Ascending aorta (tissue), 2 donors: ENCODE measurements at regions not wholly inside any gene's neighbourhood (a gene's known extent, or its start where the extent isn't known, plus 50 kb on each side); places are given as distances from the start of the nearest gene placed in this dataset.
A peak's percentile ranks its signal among the peaks of the same experiment; 100 is the strongest.

Experiments used
- DNase-seq, 2 donors: peaks; one replicate each; pipeline ENCODE4 v3.0.0-alpha.2; 2019; ENCODE audit warnings: low spot score in 2 of 2
- H3K27ac ChIP-seq, 2 donors: fragments of 200-600 bp; sonication (generic); one replicate each; pipeline ENCODE4 v1.5.1; 2016 to 2017; ENCODE audit warnings: mild to moderate bottlenecking in 1 of 2
- H3K27me3 ChIP-seq: fragments of 200-600 bp; sonication (generic); one replicate; pipeline ENCODE4 v1.5.1; 2017
- H3K36me3 ChIP-seq, 2 donors: fragments of 200-600 bp; sonication (generic); one replicate each; pipeline ENCODE4 v1.5.1; 2016
- H3K4me1 ChIP-seq, 2 donors: fragments of 200-600 bp; sonication (generic); one replicate each; pipeline ENCODE4 v1.5.1; 2016 to 2017; ENCODE audit warnings: mild to moderate bottlenecking in 1 of 2
- H3K4me3 ChIP-seq, 2 donors: fragments of 200-600 bp; sonication (generic); one replicate each; pipeline ENCODE4 v1.5.1; 2016 to 2017; ENCODE audit warnings: mild to moderate bottlenecking in 1 of 2
- H3K9me3 ChIP-seq, 2 donors: fragments of 200-600 bp; sonication (generic); one replicate each; pipeline ENCODE4 v1.5.1; 2016
- intact Hi-C: fragments of 100-400 bp; cut with DNase I; formaldehyde crosslinking; loops from one replicate; pipeline ENCODE4 v1.15.1; 2023
- TF ChIP-seq, protein P1 (sequence below), 3 experiments: fragments of 200-600 bp in 2 of 3; fragments of 450-650 bp in 1 of 3; sonication (generic) in 2 of 3; IDR thresholded peaks; one replicate each; pipeline ENCODE4 v1.5.1; 2016 to 2019; ENCODE audit warnings: antibody characterized with exemption in 3 of 3, mild to moderate bottlenecking in 1 of 3, moderate library complexity in 1 of 3

DNA sequence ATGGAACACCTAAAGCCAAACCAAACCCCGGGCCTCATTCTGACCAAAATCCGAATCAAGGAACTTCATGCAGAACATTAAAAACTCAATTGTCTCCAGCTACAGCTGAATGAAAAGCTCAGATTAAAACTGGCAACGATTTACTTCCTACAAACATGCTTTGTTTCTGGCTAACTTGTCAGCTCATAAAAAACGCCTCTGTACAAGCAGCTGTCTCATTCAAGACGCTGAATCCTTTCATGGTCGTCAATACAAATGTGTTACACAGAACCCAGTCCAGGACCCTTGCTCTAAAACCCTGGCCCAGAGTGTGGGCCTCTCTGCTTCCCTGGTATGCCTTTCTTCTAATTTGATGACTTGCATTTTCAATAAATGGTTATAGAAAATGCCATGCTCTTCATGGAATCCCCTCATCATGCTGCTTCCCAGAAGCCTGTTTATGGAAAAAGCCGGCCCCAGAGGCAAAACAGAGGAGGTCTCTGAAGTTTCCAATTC, 183.1 kb downstream of the PHLDA1 start:
- intact Hi-C loops = no loop called here
- peak overlapping the region in 1 of 2 donors; percentile 4 for H3K27ac ChIP-seq
- no peaks in the 10 kb centered on the region for H3K27me3 ChIP-seq
- DNase-seq = no peak
- H3K4me3 ChIP-seq = no peak overlapping the region
- TF ChIP-seq, protein P1, sequence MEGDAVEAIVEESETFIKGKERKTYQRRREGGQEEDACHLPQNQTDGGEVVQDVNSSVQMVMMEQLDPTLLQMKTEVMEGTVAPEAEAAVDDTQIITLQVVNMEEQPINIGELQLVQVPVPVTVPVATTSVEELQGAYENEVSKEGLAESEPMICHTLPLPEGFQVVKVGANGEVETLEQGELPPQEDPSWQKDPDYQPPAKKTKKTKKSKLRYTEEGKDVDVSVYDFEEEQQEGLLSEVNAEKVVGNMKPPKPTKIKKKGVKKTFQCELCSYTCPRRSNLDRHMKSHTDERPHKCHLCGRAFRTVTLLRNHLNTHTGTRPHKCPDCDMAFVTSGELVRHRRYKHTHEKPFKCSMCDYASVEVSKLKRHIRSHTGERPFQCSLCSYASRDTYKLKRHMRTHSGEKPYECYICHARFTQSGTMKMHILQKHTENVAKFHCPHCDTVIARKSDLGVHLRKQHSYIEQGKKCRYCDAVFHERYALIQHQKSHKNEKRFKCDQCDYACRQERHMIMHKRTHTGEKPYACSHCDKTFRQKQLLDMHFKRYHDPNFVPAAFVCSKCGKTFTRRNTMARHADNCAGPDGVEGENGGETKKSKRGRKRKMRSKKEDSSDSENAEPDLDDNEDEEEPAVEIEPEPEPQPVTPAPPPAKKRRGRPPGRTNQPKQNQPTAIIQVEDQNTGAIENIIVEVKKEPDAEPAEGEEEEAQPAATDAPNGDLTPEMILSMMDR (IDR thresholded peaks at IDR 0.05) = no peak
- H3K36me3 ChIP-seq = no peaks in the 10 kb centered on the region
- peaks cover 0 to 10% of the 10 kb centered on the region in 2 donors for H3K4me1 ChIP-seq
- peaks cover 0 to 5% of the 10 kb centered on the region in 2 donors for H3K9me3 ChIP-seq

- Histone ChIP-seq H3K27ac (no peak overlapping the region), H3K36me3 (no peaks in the 10 kb centered on the region), H3K9me3 (peaks cover 0 to 5% of the 10 kb centered on the region in 2 donors), H3K27me3 (no peaks in the 10 kb centered on the region), H3K4me1 (peaks cover 0 to 9% of the 10 kb centered on the region in 2 donors), H3K4me3 (no peak overlapping the region)
- intact Hi-C loops = no loop called here
- TF ChIP-seq, protein P1 (IDR thresholded peaks at IDR 0.05) = no peak
- DNase-seq = no peak
Measured at GRCh38 chr12:75846102-75846501, 185.5 kb downstream of the PHLDA1 start.

- DNase-seq = no peak
- intact Hi-C loops = no loop called here
- peak overlapping the region in 1 of 2 donors; percentile 25 for H3K27ac ChIP-seq
- H3K4me1 ChIP-seq = peaks cover 0 to 9% of the 10 kb centered on the region in 2 donors
- no peaks in the 10 kb centered on the region for H3K36me3 ChIP-seq
- H3K9me3 ChIP-seq = peaks cover 0 to 5% of the 10 kb centered on the region in 2 donors
- TF ChIP-seq, protein P1 (IDR thresholded peaks at IDR 0.05) = no peak
- no peak overlapping the region for H3K4me3 ChIP-seq
- H3K27me3 ChIP-seq = no peaks in the 10 kb centered on the region
Measured at GRCh38 chr12:75844985-75845384, 186.6 kb downstream of the PHLDA1 start.

- no peak for DNase-seq
- Histone ChIP-seq H3K36me3 (no peaks in the 10 kb centered on the region), H3K4me3 (no peak overlapping the region), H3K27me3 (no peaks in the 10 kb centered on the region), H3K27ac (no peak overlapping the region), H3K4me1 (peaks cover 0 to 9% of the 10 kb centered on the region in 2 donors), H3K9me3 (peaks cover 0 to 5% of the 10 kb centered on the region in 2 donors)
- TF ChIP-seq, protein P1 (IDR thresholded peaks at IDR 0.05) = no peak
- intact Hi-C loops = no loop called here
Measured at GRCh38 chr12:75844049-75844770, 187.4 kb downstream of the PHLDA1 start.

DNA sequence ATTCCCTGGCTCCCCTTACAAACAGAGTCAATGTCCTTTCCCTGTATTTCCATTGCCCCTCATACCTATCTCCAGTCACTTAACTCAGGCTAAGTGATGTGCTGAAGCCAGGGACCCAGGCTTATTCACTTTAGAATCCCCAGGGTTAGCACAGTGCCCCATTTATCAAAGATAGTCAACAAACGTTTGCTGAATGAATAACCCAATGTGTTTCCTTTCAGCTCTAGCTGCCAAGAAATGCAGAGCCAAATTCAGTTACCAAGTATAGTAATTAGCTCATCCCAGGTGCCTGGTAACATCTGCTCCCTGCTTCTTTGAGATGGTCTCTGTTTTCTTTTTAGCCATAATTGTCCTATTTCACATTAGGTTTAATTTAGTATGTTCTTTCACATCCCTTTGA, 189.5 kb downstream of the PHLDA1 start:
- Histone ChIP-seq H3K36me3 (no peaks in the 10 kb centered on the region), H3K9me3 (peaks cover 0 to 5% of the 10 kb centered on the region in 2 donors), H3K27ac (no peak overlapping the region), H3K27me3 (no peaks in the 10 kb centered on the region), H3K4me1 (peaks cover 0 to 3% of the 10 kb centered on the region in 2 donors), H3K4me3 (no peak overlapping the region)
- intact Hi-C loops = no loop called here
- TF ChIP-seq, protein P1 (IDR thresholded peaks at IDR 0.05) = no peak
- DNase-seq = no peak
